IMR-90 (cell line): ENCODE measurements at regions not wholly inside any gene's neighbourhood (a gene's known extent, or its start where the extent isn't known, plus 50 kb on each side); places are given as distances from the start of the nearest gene placed in this dataset.

Experiments
- ATAC-seq: fragments of 200-7000 bp; cut with Tn5 transposase; 2 replicates; pipeline ENCODE4 v1.9.1; 2020; ENCODE audit warnings: low read depth, mild to moderate bottlenecking, moderate library complexity
- BruUV-seq: library from RNA; stranded (reverse); fragments of 400-500 nt; replicated peaks from 2 replicates; lab custom pipeline; 2021; lab: Mats Ljungman, UMichigan
- CTCF ChIA-PET: fragments of 300-600 bp; formaldehyde crosslinking; extraction: SDS; loops from one replicate; lab custom pipeline; 2021; ENCODE audit warnings: antibody characterized with exemption; lab: Yijun Ruan, JAX
- POLR2A ChIA-PET: fragments of 300-600 bp; sonication (Branson Sonifier 250); formaldehyde crosslinking; loops from one replicate; lab custom pipeline; 2022; ENCODE audit warnings: antibody characterized with exemption; ENCODE audit not compliant: unreplicated experiment; lab: Charles Lee
- DNase-seq: peaks from one replicate; pipeline ENCODE4 v3.0.0; 2013
- H2AFZ ChIP-seq: replicated peaks from 2 replicates; pipeline ENCODE3; 2013; ENCODE audit warnings: low read length, mild to moderate bottlenecking; ENCODE audit not compliant: poor library complexity
- H2AK5ac ChIP-seq: 2 replicates; pipeline ENCODE4 v1.6.1; 2013; ENCODE audit warnings: low read depth, low read length, inconsistent platforms
- H2AK9ac ChIP-seq: replicated peaks from 2 replicates; pipeline ENCODE3; 2013; ENCODE audit warnings: mild to moderate bottlenecking, low read depth, low read length, moderate library complexity; ENCODE audit not compliant: poor library complexity
- H2BK120ac ChIP-seq: 2 replicates; pipeline ENCODE4 v1.6.1; 2013; ENCODE audit warnings: low read depth, low read length, inconsistent platforms
- H2BK15ac ChIP-seq: 3 replicates; pipeline ENCODE4 v1.6.1; 2013; ENCODE audit warnings: low read depth, low read length, inconsistent platforms
- H2BK20ac ChIP-seq: 2 replicates; pipeline ENCODE4 v1.6.1; 2013; ENCODE audit warnings: low read depth, mild to moderate bottlenecking, inconsistent platforms, low read length, moderate library complexity
- H2BK5ac ChIP-seq: 2 replicates; pipeline ENCODE4 v1.6.1; 2013; ENCODE audit warnings: mild to moderate bottlenecking, low read depth, low read length, inconsistent platforms; ENCODE audit not compliant: poor library complexity, severe bottlenecking
- H3K14ac ChIP-seq: replicated peaks from 2 replicates; pipeline ENCODE4 v1.6.1; 2013; ENCODE audit warnings: low read depth, low read length, inconsistent platforms
- H3K18ac ChIP-seq: 2 replicates; pipeline ENCODE4 v1.6.1; 2013; ENCODE audit warnings: low read depth, low read length, control low read depth
- H3K23ac ChIP-seq: 2 replicates; pipeline ENCODE4 v1.6.1; 2013; ENCODE audit warnings: low read depth, low read length, inconsistent platforms
- H3K27ac ChIP-seq: 2 replicates; pipeline ENCODE4 v1.5.1; 2013; ENCODE audit warnings: mild to moderate bottlenecking, control low read depth, low read length; ENCODE audit not compliant: insufficient read depth
- H3K27me3 ChIP-seq: 2 replicates; pipeline ENCODE4 v1.6.1; 2013; ENCODE audit warnings: low read length; ENCODE audit not compliant: control insufficient read depth, insufficient read depth
- H3K36me3 ChIP-seq: 2 replicates; pipeline ENCODE4 v1.6.1; 2013; ENCODE audit warnings: low read length, mixed read lengths; ENCODE audit not compliant: control insufficient read depth, insufficient read depth
- H3K4ac ChIP-seq: 2 replicates; pipeline ENCODE4 v1.6.1; 2013; ENCODE audit warnings: low read depth, low read length, inconsistent platforms
- H3K4me1 ChIP-seq: 2 replicates; pipeline ENCODE4 v1.6.1; 2013; ENCODE audit warnings: low read length, mixed read lengths; ENCODE audit not compliant: control insufficient read depth, insufficient read depth
- H3K4me2 ChIP-seq: 2 replicates; pipeline ENCODE4 v1.6.1; 2013; ENCODE audit warnings: low read depth, mild to moderate bottlenecking, control low read depth, low read length, moderate library complexity
- H3K4me3 ChIP-seq: 2 replicates; pipeline ENCODE4 v1.5.1; 2013; ENCODE audit warnings: low read depth, mild to moderate bottlenecking, control low read depth, low read length, moderate library complexity; ENCODE audit not compliant: insufficient read depth
- H3K56ac ChIP-seq: 2 replicates; pipeline ENCODE4 v1.6.1; 2013; ENCODE audit warnings: low read length, inconsistent platforms; ENCODE audit not compliant: insufficient read depth; ENCODE audit errors: extremely low read depth
- H3K79me1 ChIP-seq, 2 experiments: 2 replicates each; pipeline ENCODE4 v1.6.1; 2013; ENCODE audit warnings: low read length in 2 of 2, inconsistent platforms in 1 of 2, low read depth in 1 of 2
- H3K9ac ChIP-seq: 2 replicates; pipeline ENCODE4 v1.6.1; 2013; ENCODE audit warnings: low read depth, low read length, control low read depth
- H3K9me1 ChIP-seq: 2 replicates; pipeline ENCODE4 v1.6.1; 2013; ENCODE audit warnings: low read length, inconsistent platforms; ENCODE audit not compliant: insufficient read depth
- H3K9me3 ChIP-seq: 2 replicates; pipeline ENCODE4 v1.6.1; 2013; ENCODE audit warnings: low read length; ENCODE audit not compliant: control insufficient read depth, insufficient read depth
- H4K20me1 ChIP-seq: 2 replicates; pipeline ENCODE4 v1.6.1; 2013; ENCODE audit warnings: low read length, inconsistent platforms; ENCODE audit not compliant: insufficient read depth
- H4K5ac ChIP-seq: 2 replicates; pipeline ENCODE4 v1.6.1; 2013; ENCODE audit warnings: mild to moderate bottlenecking, low read depth, low read length, control low read depth
- H4K8ac ChIP-seq, 2 experiments: 2 replicates each; pipeline ENCODE4 v1.6.1; 2013; ENCODE audit warnings: low read depth in 2 of 2, low read length in 2 of 2, control low read depth in 1 of 2, inconsistent platforms in 1 of 2
- H4K91ac ChIP-seq: 2 replicates; pipeline ENCODE4 v1.6.1; 2013; ENCODE audit warnings: low read depth, low read length, inconsistent platforms; ENCODE audit not compliant: insufficient read depth
- CHD1 ChIP-seq: IDR thresholded peaks from 2 replicates; pipeline ENCODE4 v1.6.1; 2012; ENCODE audit warnings: low read depth, low read length, improper control_type of control experiment
- CTCF ChIP-seq: conservative IDR thresholded peaks from 2 replicates; pipeline ENCODE4 v1.5.1; 2012; ENCODE audit warnings: mild to moderate bottlenecking, low read depth, low read length, improper control_type of control experiment
- FOS ChIP-seq: fragments of 150-350 bp; IDR thresholded peaks from 2 replicates; pipeline ENCODE4 v1.6.1; 2016; ENCODE audit warnings: low read depth, low read length
- MAFK ChIP-seq: IDR thresholded peaks from 2 replicates; pipeline ENCODE4 v1.6.1; 2012; ENCODE audit warnings: low read depth, low read length, improper control_type of control experiment
- RFX5 ChIP-seq: IDR thresholded peaks from 2 replicates; pipeline ENCODE4 v1.8.0; 2012; ENCODE audit warnings: low read depth, mild to moderate bottlenecking, low read length, moderate library complexity
- dilution Hi-C: fragments of 300-500 bp; cut with HindIII; formaldehyde crosslinking; loops from one replicate; pipeline ENCODE4 v1.14.3; 2018; ENCODE audit warnings: low sequenced_read_pairs; ENCODE audit not compliant: unreplicated experiment
- in situ Hi-C: fragments of 300-500 bp; cut with MboI; formaldehyde crosslinking; loops from 3 replicates; pipeline ENCODE4 v1.14.3; 2019; ENCODE audit warnings: low sequenced_read_pairs, inconsistent platforms, mixed read lengths
- intact Hi-C: fragments of 100-400 bp; cut with micrococcal nuclease; formaldehyde crosslinking; loops from 2 replicates; pipeline ENCODE4 v1.10.0; 2022

DNA sequence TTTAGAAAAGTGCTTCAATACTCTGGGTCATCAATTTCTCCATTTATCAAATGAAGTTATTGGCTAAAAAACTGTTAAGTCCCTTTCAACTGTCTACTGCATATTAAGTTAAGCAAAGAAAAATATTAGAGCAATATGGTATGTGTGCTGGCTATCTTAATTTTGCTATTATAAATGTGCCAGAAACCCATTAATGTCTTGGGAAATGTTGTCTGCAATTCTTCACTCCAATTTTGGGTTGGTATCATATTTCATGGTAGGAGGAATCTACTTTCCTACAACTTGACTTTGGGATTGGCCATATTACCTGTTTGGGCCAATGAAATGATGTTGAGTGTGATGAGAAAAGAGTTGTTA is 1063.9 kb downstream of the PLA2G4A start:
- Histone ChIP-seq H4K5ac (no peak overlapping the region), H4K91ac (no peak overlapping the region), H4K8ac (no peak overlapping the region), H2BK5ac (no peak overlapping the region), H3K79me1 (no peaks in the 10 kb centered on the region), H3K9me1 (no peaks in the 10 kb centered on the region), H2AK9ac (no peak overlapping the region), H2AK5ac (no peak overlapping the region), H3K27me3 (no peaks in the 10 kb centered on the region), H3K18ac (no peak overlapping the region), H3K4ac (no peak overlapping the region), H3K9me3 (no peaks in the 10 kb centered on the region), H2AFZ (no peak overlapping the region), H3K4me2 (no peak overlapping the region), H3K56ac (no peak overlapping the region), H4K20me1 (no peaks in the 10 kb centered on the region), H2BK15ac (no peak overlapping the region), H3K27ac (no peak overlapping the region), H3K23ac (no peak overlapping the region), H3K4me3 (no peak overlapping the region), H3K36me3 (no peaks in the 10 kb centered on the region), H2BK20ac (no peak overlapping the region), H3K9ac (no peak overlapping the region), H3K4me1 (no peaks in the 10 kb centered on the region), H2BK120ac (no peak overlapping the region), H3K14ac (no peak overlapping the region)
- no TSS peak for BruUV-seq
- in situ Hi-C loops: no loop called here
- ChIA-PET POLR2A (no interaction called here), CTCF (no interaction called here)
- intact Hi-C loops: no loop called here
- DNase-seq (no peak), ATAC-seq (no peak)
- dilution Hi-C loops: no loop called here
- no peak for TF ChIP-seq RFX5
- TF ChIP-seq CTCF: no peak
- no peak for TF ChIP-seq FOS
- no peak for TF ChIP-seq MAFK
- TF ChIP-seq CHD1: no peak
